Bronchial epithelial cell (primary cell): ENCODE measurements at regions not wholly inside any gene's neighbourhood (a gene's known extent, or its start where the extent isn't known, plus 50 kb on each side); places are given as distances from the start of the nearest gene placed in this dataset.

ENCODE experiments used
- DNase-seq: peaks from one replicate; pipeline ENCODE4 v3.0.0-alpha.2; 2010; ENCODE audit warnings: low read depth
- FAIRE-seq: peaks from 2 replicates; lab custom pipeline; 2011; peaks lifted over from hg19 to GRCh38; lab: Jason Lieb, UNC
- H3K27me3 ChIP-seq: 2 replicates; pipeline ENCODE4 v1.5.1; 2011; ENCODE audit warnings: low read length; ENCODE audit not compliant: control insufficient read depth, insufficient read depth
- H3K36me3 ChIP-seq: 2 replicates; pipeline ENCODE4 v1.5.1; 2011; ENCODE audit warnings: low read length; ENCODE audit not compliant: control insufficient read depth, insufficient read depth
- H3K4me3 ChIP-seq: 2 replicates; pipeline ENCODE4 v1.5.1; 2011; ENCODE audit warnings: mild to moderate bottlenecking, low read depth, low read length, control low read depth
- CTCF ChIP-seq: IDR thresholded peaks from 2 replicates; pipeline ENCODE4 v1.5.1; 2011; ENCODE audit warnings: mild to moderate bottlenecking, moderate library complexity, low read length, control low read depth, inconsistent platforms; ENCODE audit not compliant: insufficient read depth, severe bottlenecking

GRCh38 chr6:44622956-44623355 lies 235.4 kb downstream of the CDC5L start:
- FAIRE-seq (no peak), DNase-seq (no peak)
- no peak for TF ChIP-seq CTCF
- no peaks in the 10 kb centered on the region for H3K27me3 ChIP-seq
- H3K4me3 ChIP-seq, result no peak overlapping the region
- no peaks in the 10 kb centered on the region for H3K36me3 ChIP-seq

GRCh38 chr6:44624226-44624625 lies 236.7 kb downstream of the CDC5L start:
- no peak for TF ChIP-seq CTCF
- FAIRE-seq (no peak), DNase-seq (no peak)
- Histone ChIP-seq H3K36me3 (no peaks in the 10 kb centered on the region), H3K4me3 (no peak overlapping the region), H3K27me3 (peaks cover 2% of the 10 kb centered on the region)

- Histone ChIP-seq H3K36me3 (no peaks in the 10 kb centered on the region), H3K4me3 (no peak overlapping the region), H3K27me3 (peaks cover 2% of the 10 kb centered on the region)
- no peak for TF ChIP-seq CTCF
- DNase-seq (no peak), FAIRE-seq (no peak)
Measured at GRCh38 chr6:44624936-44625573, 237.5 kb downstream of the CDC5L start.

GRCh38 chr6:44625996-44626395 lies 238.5 kb downstream of the CDC5L start:
- peak; percentile 98 for FAIRE-seq

GRCh38 chr6:44626616-44627015 lies 239.1 kb downstream of the CDC5L start:
- DNase-seq (no peak), FAIRE-seq (no peak)
- Histone ChIP-seq H3K27me3 (peaks cover 5% of the 10 kb centered on the region), H3K36me3 (no peaks in the 10 kb centered on the region), H3K4me3 (no peak overlapping the region)
- TF ChIP-seq CTCF, result no peak

More at GRCh38 chr6:44625996-44626395, 238.5 kb downstream of the CDC5L start:
- no peak for DNase-seq
- Histone ChIP-seq H3K27me3 (peaks cover 2% of the 10 kb centered on the region), H3K36me3 (no peaks in the 10 kb centered on the region), H3K4me3 (no peak overlapping the region)
- no peak for TF ChIP-seq CTCF
